Bronchial epithelial cell (primary cell): ENCODE measurements at regions not wholly inside any gene's neighbourhood (a gene's known extent, or its start where the extent isn't known, plus 50 kb on each side); places are given as distances from the start of the nearest gene placed in this dataset.

Experiments used
- DNase-seq: peaks from one replicate; pipeline ENCODE4 v3.0.0-alpha.2; 2010; ENCODE audit warnings: low read depth
- FAIRE-seq: peaks from 2 replicates; lab custom pipeline; 2011; peaks lifted over from hg19 to GRCh38; lab: Jason Lieb, UNC
- H3K27me3 ChIP-seq: 2 replicates; pipeline ENCODE4 v1.5.1; 2011; ENCODE audit warnings: low read length; ENCODE audit not compliant: control insufficient read depth, insufficient read depth
- H3K36me3 ChIP-seq: 2 replicates; pipeline ENCODE4 v1.5.1; 2011; ENCODE audit warnings: low read length; ENCODE audit not compliant: control insufficient read depth, insufficient read depth
- H3K4me3 ChIP-seq: 2 replicates; pipeline ENCODE4 v1.5.1; 2011; ENCODE audit warnings: mild to moderate bottlenecking, low read depth, low read length, control low read depth
- CTCF ChIP-seq: IDR thresholded peaks from 2 replicates; pipeline ENCODE4 v1.5.1; 2011; ENCODE audit warnings: mild to moderate bottlenecking, moderate library complexity, low read length, control low read depth, inconsistent platforms; ENCODE audit not compliant: insufficient read depth, severe bottlenecking

- H3K4me3 ChIP-seq: no peak overlapping the region
- no peak for FAIRE-seq
- DNase-seq: no peak
- H3K27me3 ChIP-seq: no peaks in the 10 kb centered on the region
- TF ChIP-seq CTCF: no peak
- no peaks in the 10 kb centered on the region for H3K36me3 ChIP-seq
Observed at GRCh38 chr5:126267438-126267837, 155.8 kb upstream of the GRAMD2B start.

DNA sequence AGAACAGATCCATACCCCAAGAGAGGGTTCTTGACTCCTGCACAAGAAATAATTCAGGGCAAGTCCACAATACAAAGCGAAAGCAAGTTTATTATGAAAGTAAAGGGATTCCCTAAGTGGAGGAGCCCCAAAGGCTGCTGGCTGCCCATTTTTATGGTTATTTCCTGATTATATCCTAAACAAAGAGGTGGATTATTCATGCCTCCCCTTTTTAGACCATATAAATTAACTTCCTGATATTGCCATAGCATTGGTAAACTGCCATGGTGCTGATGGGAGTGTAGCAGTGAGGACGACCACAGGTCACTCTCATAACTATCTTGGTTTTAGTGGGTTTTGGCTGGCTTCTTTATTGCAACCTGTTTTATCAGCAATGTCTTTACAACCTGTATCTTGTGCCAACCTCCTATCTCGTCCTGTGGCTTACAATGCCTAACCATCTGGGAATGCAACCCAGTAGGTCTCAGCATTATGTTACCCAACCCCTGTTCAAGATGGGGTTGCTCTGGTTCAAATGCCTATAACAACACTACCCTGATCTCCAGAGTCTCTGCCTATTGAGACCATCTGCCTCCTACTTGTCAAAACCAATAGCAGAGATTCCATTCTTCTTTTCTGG is 154.4 kb upstream of the GRAMD2B start:
- FAIRE-seq: no peak
- no peak for TF ChIP-seq CTCF
- Histone ChIP-seq H3K36me3 (no peaks in the 10 kb centered on the region), H3K4me3 (no peak overlapping the region), H3K27me3 (no peaks in the 10 kb centered on the region)
- DNase-seq: no peak

DNA sequence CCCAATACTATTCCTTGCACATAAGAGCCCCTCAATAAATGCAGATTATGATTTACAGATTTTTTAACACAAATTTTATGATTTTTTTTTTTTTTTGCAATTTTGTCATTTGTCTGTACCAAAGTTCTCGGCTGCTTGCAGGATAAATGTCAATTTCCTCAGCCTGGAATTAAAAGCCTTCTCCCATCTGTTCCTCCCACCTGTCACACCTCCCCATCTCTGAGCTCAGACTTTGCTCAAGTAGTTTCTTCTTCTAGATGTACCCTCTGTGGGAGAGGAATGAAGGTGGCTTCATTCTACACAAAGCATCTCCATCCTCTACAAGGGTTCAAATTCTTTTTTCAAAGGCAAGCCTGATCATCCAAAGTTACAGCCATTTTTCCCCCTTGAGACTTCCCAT is 153.7 kb upstream of the GRAMD2B start:
- Histone ChIP-seq H3K4me3 (no peak overlapping the region), H3K27me3 (no peaks in the 10 kb centered on the region), H3K36me3 (no peaks in the 10 kb centered on the region)
- TF ChIP-seq CTCF: no peak
- FAIRE-seq: no peak
- no peak for DNase-seq

GRCh38 chr5:126271141-126271540 is 152.1 kb upstream of the GRAMD2B start:
- no peak for TF ChIP-seq CTCF
- FAIRE-seq (no peak), DNase-seq (no peak)
- H3K27me3 ChIP-seq: no peaks in the 10 kb centered on the region
- no peaks in the 10 kb centered on the region for H3K36me3 ChIP-seq
- H3K4me3 ChIP-seq: no peak overlapping the region

GRCh38 chr5:126274076-126274762 is 149.0 kb upstream of the GRAMD2B start:
- peak; percentile 8 for DNase-seq
- no peak for TF ChIP-seq CTCF
- H3K36me3 ChIP-seq: no peaks in the 10 kb centered on the region
- H3K4me3 ChIP-seq: no peak overlapping the region
- no peaks in the 10 kb centered on the region for H3K27me3 ChIP-seq
- no peak for FAIRE-seq
